CD4-positive, alpha-beta T cell (primary cell): ENCODE measurements at regions not wholly inside any gene's neighbourhood (a gene's known extent, or its start where the extent isn't known, plus 50 kb on each side); places are given as distances from the start of the nearest gene placed in this dataset.

Experiments used
- ATAC-seq: fragments of 200-7000 bp; cut with Tn5 transposase; one replicate; pipeline ENCODE4 v1.10.0; 2022; ENCODE audit warnings: mild to moderate bottlenecking; ENCODE audit not compliant: poor library complexity
- CTCF ChIA-PET: fragments of 350-600 bp; sonication (Branson Sonifier 250); formaldehyde crosslinking; loops from one replicate; lab custom pipeline; 2021; ENCODE audit warnings: antibody characterized with exemption, inconsistent platforms; lab: Charles Lee
- POLR2A ChIA-PET: fragments of 350-600 bp; sonication (Branson Sonifier 250); formaldehyde crosslinking; loops from one replicate; lab custom pipeline; 2021; ENCODE audit warnings: antibody characterized with exemption, inconsistent platforms; lab: Charles Lee
- DNase-seq, 14 experiments: peaks; one replicate each; pipeline ENCODE4 v3.0.0-alpha.2; 2013 to 2020; ENCODE audit warnings: mixed read lengths in 2 of 14
- H3K27ac ChIP-seq, 2 donors: one replicate each; pipeline versions ENCODE4 v1.5.1 to v1.7.0; 2013; ENCODE audit warnings: low read length in 2 of 2, low read depth in 1 of 2, mild to moderate bottlenecking in 1 of 2
- H3K27me3 ChIP-seq, 2 experiments: 1 replicate in 1 of 2; 2 replicates in 1 of 2; pipeline versions ENCODE4 v1.6.1 to v1.7.0; 2013; ENCODE audit warnings: low read length in 2 of 2, control low read depth in 1 of 2, mild to moderate bottlenecking in 1 of 2, moderate library complexity in 1 of 2; ENCODE audit not compliant: insufficient read depth in 2 of 2, control insufficient read depth in 1 of 2
- H3K36me3 ChIP-seq: one replicate; pipeline ENCODE4 v1.6.1; 2013; ENCODE audit warnings: low read length, control low read depth; ENCODE audit not compliant: insufficient read depth
- H3K4me1 ChIP-seq: one replicate; pipeline ENCODE4 v1.6.1; 2013; ENCODE audit warnings: low read length, control low read depth; ENCODE audit not compliant: insufficient read depth
- H3K4me3 ChIP-seq: one replicate; pipeline ENCODE4 v1.5.1; 2013; ENCODE audit warnings: mild to moderate bottlenecking, low read length, moderate library complexity
- H3K9me3 ChIP-seq, 2 experiments: 1 replicate in 1 of 2; 2 replicates in 1 of 2; pipeline versions ENCODE4 v1.6.1 to v1.7.0; 2013; ENCODE audit warnings: low read length in 2 of 2, mild to moderate bottlenecking in 2 of 2, control low read depth in 1 of 2, moderate library complexity in 1 of 2; ENCODE audit not compliant: control insufficient read depth in 1 of 2, insufficient read depth in 1 of 2
- H3K27ac Mint-ChIP-seq: one replicate; pipeline ENCODE4 v1.8.0; 2020; ENCODE audit warnings: mixed read lengths
- H3K27me3 Mint-ChIP-seq: one replicate; pipeline ENCODE4 v1.8.0; 2021; ENCODE audit warnings: mixed read lengths
- H3K36me3 Mint-ChIP-seq: one replicate; pipeline ENCODE4 v1.8.0; 2021; ENCODE audit warnings: low read depth, mixed read lengths
- H3K4me1 Mint-ChIP-seq: one replicate; pipeline ENCODE4 v1.8.0; 2021; ENCODE audit warnings: low read depth, mixed read lengths
- H3K4me3 Mint-ChIP-seq: one replicate; pipeline ENCODE4 v1.8.0; 2020; ENCODE audit warnings: mild to moderate bottlenecking, mixed read lengths
- H3K9me3 Mint-ChIP-seq: one replicate; pipeline ENCODE4 v1.8.0; 2020; ENCODE audit warnings: mixed read lengths
- CTCF ChIP-seq: fragments of 200-600 bp; IDR thresholded peaks from one replicate; pipeline ENCODE4 v1.8.0; 2022; ENCODE audit warnings: antibody characterized with exemption, mild to moderate bottlenecking
- intact Hi-C, 2 experiments: fragments of 100-400 bp; cut with DNase I in 1 of 2; cut with micrococcal nuclease in 1 of 2; formaldehyde crosslinking; loops; one replicate each; pipeline versions ENCODE4 v1.15.1 to v1.9.0; 2023 to 2025; cut with DNase I, micrococcal nuclease

GRCh38 chr2:10188211-10188610 is 65.7 kb downstream of the RRM2 start:
- Mint-ChIP-seq H3K4me3 (no peak overlapping the region), H3K9me3 (peaks cover 3% of the 10 kb centered on the region), H3K4me1 (no peaks in the 10 kb centered on the region), H3K27ac (no peak overlapping the region), H3K27me3 (no peaks in the 10 kb centered on the region), H3K36me3 (no peaks in the 10 kb centered on the region)
- no peak overlapping the region for H3K27ac ChIP-seq
- no peaks in the 10 kb centered on the region for H3K36me3 ChIP-seq
- intact Hi-C loops, result no loop called here
- CTCF ChIA-PET, result no interaction called here
- no peaks in the 10 kb centered on the region for H3K4me1 ChIP-seq
- POLR2A ChIA-PET, result no interaction called here
- no peak overlapping the region for H3K4me3 ChIP-seq
- no peak for DNase-seq
- peaks cover 0 to 6% of the 10 kb centered on the region in 2 experiments for H3K9me3 ChIP-seq
- no peaks in the 10 kb centered on the region for H3K27me3 ChIP-seq
- no peak for TF ChIP-seq CTCF
- ATAC-seq, result no peak

- CTCF ChIA-PET, result no interaction called here
- no peaks in the 10 kb centered on the region for H3K4me1 Mint-ChIP-seq
Measured at GRCh38 chr2:10188729-10189305, 66.3 kb downstream of the RRM2 start.

GRCh38 chr2:10190255-10190654 is 67.7 kb downstream of the RRM2 start:
- ATAC-seq, result no peak
- Mint-ChIP-seq H3K27me3 (no peaks in the 10 kb centered on the region), H3K27ac (no peak overlapping the region), H3K4me1 (no peaks in the 10 kb centered on the region), H3K36me3 (no peaks in the 10 kb centered on the region), H3K4me3 (no peak overlapping the region), H3K9me3 (peaks cover 3% of the 10 kb centered on the region)
- Histone ChIP-seq H3K4me3 (no peak overlapping the region), H3K27me3 (no peaks in the 10 kb centered on the region), H3K36me3 (no peaks in the 10 kb centered on the region), H3K9me3 (peaks cover 0 to 6% of the 10 kb centered on the region in 2 experiments), H3K4me1 (no peaks in the 10 kb centered on the region), H3K27ac (no peak overlapping the region)
- intact Hi-C loops, result no loop called here
- no peak for DNase-seq
- CTCF ChIA-PET, result no interaction called here
- TF ChIP-seq CTCF, result no peak
- POLR2A ChIA-PET, result no interaction called here

More at GRCh38 chr2:10188729-10189305, 66.3 kb downstream of the RRM2 start:
- intact Hi-C loops, result no loop called here
- Mint-ChIP-seq H3K27ac (no peak overlapping the region), H3K9me3 (peaks cover 3% of the 10 kb centered on the region), H3K36me3 (no peaks in the 10 kb centered on the region), H3K4me3 (no peak overlapping the region), H3K27me3 (no peaks in the 10 kb centered on the region)
- DNase-seq (no peak), ATAC-seq (no peak)
- no peak for TF ChIP-seq CTCF
- H3K9me3 ChIP-seq, result peaks cover 0 to 6% of the 10 kb centered on the region in 2 experiments
- H3K27me3 ChIP-seq, result no peaks in the 10 kb centered on the region
- POLR2A ChIA-PET, result no interaction called here
- H3K36me3 ChIP-seq, result no peaks in the 10 kb centered on the region
- H3K4me3 ChIP-seq, result no peak overlapping the region
- H3K4me1 ChIP-seq, result no peaks in the 10 kb centered on the region
- no peak overlapping the region for H3K27ac ChIP-seq
